HG02678 (cell line): ENCODE measurements at regions not wholly inside any gene's neighbourhood (a gene's known extent, or its start where the extent isn't known, plus 50 kb on each side); places are given as distances from the start of the nearest gene placed in this dataset.
"Not testable (repeated sequence)": the region's sequence is repeated elsewhere in the genome, so short reads cannot be mapped to it uniquely, and the experiment has no call there.

Experiments
- ATAC-seq: cut with Tn5 transposase; IDR thresholded peaks from one replicate; pipeline ENCODE4 v1.9.1; 2021; ENCODE audit warnings: mild to moderate bottlenecking, moderate library complexity; ENCODE audit not compliant: unreplicated experiment

- ATAC-seq = no peak
Observed at GRCh38 chr14:71237556-71237955, 330.3 kb downstream of the PCNX1 start.

GRCh38 chr14:71238835-71239234 lies 331.6 kb downstream of the PCNX1 start:
- ATAC-seq = no peak

- no peak for ATAC-seq
Observed at GRCh38 chr14:71240171-71240570, 332.9 kb downstream of the PCNX1 start.

GRCh38 chr14:71240866-71241520 lies 333.7 kb downstream of the PCNX1 start:
- no peak for ATAC-seq

- no peak for ATAC-seq
Observed at GRCh38 chr14:71242237-71242748, 335.0 kb downstream of the PCNX1 start.

GRCh38 chr14:71243697-71244096 lies 336.4 kb downstream of the PCNX1 start:
- ATAC-seq = no peak

GRCh38 chr14:71244341-71244740 lies 337.1 kb downstream of the PCNX1 start:
- ATAC-seq = no peak

- ATAC-seq = no peak
Observed at GRCh38 chr14:71245659-71246361, 338.6 kb downstream of the PCNX1 start.

- no peak for ATAC-seq
Observed at GRCh38 chr14:71246539-71246938, 339.3 kb downstream of the PCNX1 start.

GRCh38 chr14:71247106-71247505 lies 339.8 kb downstream of the PCNX1 start:
- ATAC-seq = no peak

GRCh38 chr14:71248194-71248593 lies 340.9 kb downstream of the PCNX1 start:
- no peak for ATAC-seq

- no peak for ATAC-seq
Observed at GRCh38 chr14:71250347-71250746, 343.1 kb downstream of the PCNX1 start.

- no peak for ATAC-seq
Observed at GRCh38 chr14:71250791-71251190, 343.5 kb downstream of the PCNX1 start.

- not testable (repeated sequence) for ATAC-seq
Observed at GRCh38 chr14:71254091-71254719, 346.9 kb downstream of the PCNX1 start.

- no peak for ATAC-seq
Observed at GRCh38 chr14:71261206-71261605, 353.9 kb downstream of the PCNX1 start.

GRCh38 chr14:71262441-71262840 lies 355.2 kb downstream of the PCNX1 start:
- ATAC-seq = no peak

GRCh38 chr14:71264260-71264659 lies 357.0 kb downstream of the PCNX1 start:
- no peak for ATAC-seq

GRCh38 chr14:71267007-71267513 lies 359.8 kb downstream of the PCNX1 start:
- peak; percentile 84 for ATAC-seq

- ATAC-seq = no peak
Observed at GRCh38 chr14:71267691-71268090, 360.4 kb downstream of the PCNX1 start.

- no peak for ATAC-seq
Observed at GRCh38 chr14:71270111-71270510, 362.9 kb downstream of the PCNX1 start.

GRCh38 chr14:71271166-71271945 lies 364.1 kb downstream of the PCNX1 start:
- ATAC-seq = no peak
